ENCODE measurements at regions not wholly inside any gene's neighbourhood (a gene's known extent, or its start where the extent isn't known, plus 50 kb on each side); places are given as distances from the start of the nearest gene placed in this dataset.

DNA sequence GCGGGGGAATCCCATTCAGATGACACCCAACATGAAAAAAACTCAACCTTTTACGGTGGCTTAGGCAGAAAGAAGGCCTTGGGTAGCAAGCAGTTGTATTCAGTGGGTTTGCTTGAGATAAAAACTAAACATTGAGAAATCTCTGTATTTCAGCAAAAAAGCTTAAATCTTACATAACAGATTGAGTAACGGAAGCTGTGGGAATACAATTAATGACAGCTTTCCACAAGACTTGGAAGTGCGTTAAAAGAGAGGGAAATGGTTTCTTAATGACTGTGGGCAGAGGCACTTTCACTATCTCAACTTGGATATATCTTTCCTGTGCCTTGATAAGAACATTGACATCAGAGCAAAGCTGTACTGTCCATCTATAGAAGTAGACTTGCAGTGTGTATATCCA lies 418.5 kb upstream of the HS3ST1 start (continued):
- no peak for TF ChIP-seq ZNF136 (CRISPR knock-in tag; IDR thresholded peaks at IDR 0.05; ENCODE audit: low read depth)
- no peak for TF ChIP-seq TAF15 (IDR thresholded peaks at IDR 0.05; ENCODE audit: low read depth, low read length, poor library complexity, severe bottlenecking)
- no peak for TF ChIP-seq RBM39 (IDR thresholded peaks at IDR 0.05; ENCODE audit: low read depth, low read length, poor library complexity, severe bottlenecking)
- TF ChIP-seq, protein P1, sequence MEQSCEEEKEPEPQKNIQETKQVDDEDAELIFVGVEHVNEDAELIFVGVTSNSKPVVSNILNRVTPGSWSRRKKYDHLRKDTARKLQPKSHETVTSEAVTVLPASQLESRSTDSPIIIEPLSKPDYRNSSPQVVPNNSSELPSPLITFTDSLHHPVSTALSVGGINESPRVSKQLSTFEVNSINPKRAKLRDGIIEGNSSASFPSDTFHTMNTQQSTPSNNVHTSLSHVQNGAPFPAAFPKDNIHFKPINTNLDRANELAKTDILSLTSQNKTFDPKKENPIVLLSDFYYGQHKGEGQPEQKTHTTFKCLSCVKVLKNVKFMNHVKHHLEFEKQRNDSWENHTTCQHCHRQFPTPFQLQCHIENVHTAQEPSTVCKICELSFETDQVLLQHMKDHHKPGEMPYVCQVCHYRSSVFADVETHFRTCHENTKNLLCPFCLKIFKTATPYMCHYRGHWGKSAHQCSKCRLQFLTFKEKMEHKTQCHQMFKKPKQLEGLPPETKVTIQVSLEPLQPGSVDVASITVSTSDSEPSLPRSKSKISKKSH (CRISPR knock-in tag; IDR thresholded peaks at IDR 0.05; ENCODE audit: borderline replicate concordance) = no peak

DNA sequence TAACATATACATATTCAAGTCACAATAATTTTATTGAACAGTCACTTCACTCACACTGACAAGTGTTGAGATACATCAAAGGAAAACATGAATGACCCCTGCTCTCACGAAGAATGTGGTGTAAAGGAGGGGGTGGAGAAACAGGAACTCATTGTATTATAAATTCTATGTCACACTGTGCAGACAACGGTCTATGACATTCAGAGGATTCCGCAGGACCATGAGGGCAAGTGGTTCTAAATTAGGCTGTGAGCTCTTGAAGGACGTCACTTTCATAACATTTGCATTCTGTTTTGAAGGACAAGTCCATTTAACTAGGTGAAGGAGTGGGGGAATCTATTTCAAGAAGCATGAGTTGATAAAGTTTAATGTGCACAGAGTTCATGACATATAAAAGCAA lies 415.2 kb upstream of the HS3ST1 start:
- H3K4me3 ChIP-seq (replicated peaks in 1 of 3; ENCODE audit: insufficient read depth in 1 of 3, low read depth in 2 of 3, low read length in 3 of 3) = no peak overlapping the region
- peaks cover 84% of the 10 kb centered on the region for H3K9me3 ChIP-seq (ENCODE audit: low read length)
- in situ Hi-C loops (cut with HindIII; ENCODE audit: extremely low pct_ligation_motif_present, low pct_unique_long_range_greater_than_20kb) (no loop called here), intact Hi-C loops (cut with micrococcal nuclease; ENCODE audit: unreplicated experiment) (no loop called here)
- no peaks in the 10 kb centered on the region for H3K36me3 ChIP-seq (replicated peaks in 1 of 2; ENCODE audit: control insufficient read depth in 1 of 2, insufficient read depth in 2 of 2, low read length in 2 of 2)
- no peak overlapping the region for H2AFZ ChIP-seq (ENCODE audit: low read length)
- no peak overlapping the region for H3K27ac ChIP-seq (ENCODE audit: extremely low read length, insufficient read depth, low read length)
- no peak overlapping the region for H3K9ac ChIP-seq (ENCODE audit: insufficient read depth, low read depth, low read length)
- H3K27me3 ChIP-seq (ENCODE audit: control insufficient read depth in 1 of 2, insufficient read depth in 2 of 2, low read length in 2 of 2) = no peaks in the 10 kb centered on the region
- no peaks in the 10 kb centered on the region for H4K20me1 ChIP-seq (ENCODE audit: insufficient read depth, low read length)
- ChIA-PET CTCF (ENCODE audit: low intra/inter-chr PET ratio, low total read pairs) (no interaction called here), POLR2A (no interaction called here)
- no peak for ATAC-seq
- no peak overlapping the region for H3K4me2 ChIP-seq (ENCODE audit: low read depth, low read length)
- BruUV-seq (replicated peaks) = no TSS peak
- no peaks in the 10 kb centered on the region for H3K4me1 ChIP-seq (ENCODE audit: insufficient read depth, low read length)
- no peak for DNase-seq (ENCODE audit: low spot score)
- H3K79me2 ChIP-seq (ENCODE audit: insufficient read depth, low read length) = no peaks in the 10 kb centered on the region
- 39% methylated on average over 4 of the region's 4 CpGs for WGBS (ENCODE audit: low lambda C conversion rate)
- TF ChIP-seq, protein P2, sequence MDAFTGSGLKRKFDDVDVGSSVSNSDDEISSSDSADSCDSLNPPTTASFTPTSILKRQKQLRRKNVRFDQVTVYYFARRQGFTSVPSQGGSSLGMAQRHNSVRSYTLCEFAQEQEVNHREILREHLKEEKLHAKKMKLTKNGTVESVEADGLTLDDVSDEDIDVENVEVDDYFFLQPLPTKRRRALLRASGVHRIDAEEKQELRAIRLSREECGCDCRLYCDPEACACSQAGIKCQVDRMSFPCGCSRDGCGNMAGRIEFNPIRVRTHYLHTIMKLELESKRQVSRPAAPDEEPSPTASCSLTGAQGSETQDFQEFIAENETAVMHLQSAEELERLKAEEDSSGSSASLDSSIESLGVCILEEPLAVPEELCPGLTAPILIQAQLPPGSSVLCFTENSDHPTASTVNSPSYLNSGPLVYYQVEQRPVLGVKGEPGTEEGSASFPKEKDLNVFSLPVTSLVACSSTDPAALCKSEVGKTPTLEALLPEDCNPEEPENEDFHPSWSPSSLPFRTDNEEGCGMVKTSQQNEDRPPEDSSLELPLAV (CRISPR knock-in tag; conservative IDR thresholded peaks at IDR 0.05; ENCODE audit: low read depth) = no peak
- TF ChIP-seq THAP11 (CRISPR knock-in tag; IDR thresholded peaks at IDR 0.05) (no peak), SMC3 (IDR thresholded peaks at IDR 0.05; ENCODE audit: low read length) (no peak), IRX3 (CRISPR knock-in tag; IDR thresholded peaks at IDR 0.05; ENCODE audit: borderline replicate concordance, low read depth) (no peak), ZBTB7A (CRISPR knock-in tag; IDR thresholded peaks at IDR 0.05) (no peak), KLF13 (CRISPR knock-in tag; IDR thresholded peaks at IDR 0.05) (no peak), PAWR (CRISPR knock-in tag; IDR thresholded peaks at IDR 0.05; ENCODE audit: borderline replicate concordance) (no peak), ZNF451 (CRISPR knock-in tag; IDR thresholded peaks at IDR 0.05) (no peak), ZNF431 (CRISPR knock-in tag; IDR thresholded peaks at IDR 0.05; ENCODE audit: borderline replicate concordance, low read depth) (no peak)
- FAIRE-seq = no peak

Data from HepG2 (cell line).